Colonic mucosa (tissue), 4 donors: ENCODE measurements at regions not wholly inside any gene's neighbourhood (a gene's known extent, or its start where the extent isn't known, plus 50 kb on each side); places are given as distances from the start of the nearest gene placed in this dataset.

Experiments used
- DNase-seq: peaks from one replicate; pipeline ENCODE4 v3.0.0-alpha.2; 2020
- H3K27ac ChIP-seq: fragments of 200-600 bp; one replicate; pipeline ENCODE4 v1.8.0; 2021
- H3K27me3 ChIP-seq: fragments of 200-600 bp; one replicate; pipeline ENCODE4 v1.8.0; 2021
- H3K36me3 ChIP-seq: fragments of 200-600 bp; one replicate; pipeline ENCODE4 v1.8.0; 2021
- H3K4me1 ChIP-seq: fragments of 200-600 bp; one replicate; pipeline ENCODE4 v1.8.0; 2021; ENCODE audit warnings: mild to moderate bottlenecking
- H3K4me3 ChIP-seq: fragments of 200-600 bp; one replicate; pipeline ENCODE4 v1.8.0; 2021
- H3K9ac ChIP-seq, 2 donors: one replicate each; pipeline ENCODE4 v1.7.0; 2013; ENCODE audit warnings: control low read depth in 2 of 2, low read depth in 2 of 2, low read length in 2 of 2
- H3K9me3 ChIP-seq: fragments of 200-600 bp; one replicate; pipeline ENCODE4 v1.8.0; 2021
- intact Hi-C: fragments of 100-400 bp; cut with DNase I; formaldehyde crosslinking; loops from one replicate; pipeline ENCODE4 v1.14.1; 2022
- TF ChIP-seq, protein P1 (sequence below): fragments of 200-600 bp; IDR thresholded peaks from one replicate; pipeline ENCODE4 v1.8.0; 2022; ENCODE audit warnings: antibody characterized with exemption, mild to moderate bottlenecking
- donor health status: healthy.
- donor health status: DM: no; HTN: no; CAD: no.
- donor health status: DM: no; HTN: no; CAD: no.

GRCh38 chr4:155591738-155592143 lies 74.9 kb upstream of the GUCY1A1 start:
- no peaks in the 10 kb centered on the region for H3K4me1 ChIP-seq
- no peaks in the 10 kb centered on the region for H3K27me3 ChIP-seq
- H3K4me3 ChIP-seq: no peak overlapping the region
- H3K27ac ChIP-seq: no peak overlapping the region
- intact Hi-C loops: no loop called here
- H3K9ac ChIP-seq: no peak overlapping the region
- H3K36me3 ChIP-seq: no peaks in the 10 kb centered on the region
- TF ChIP-seq, protein P1, sequence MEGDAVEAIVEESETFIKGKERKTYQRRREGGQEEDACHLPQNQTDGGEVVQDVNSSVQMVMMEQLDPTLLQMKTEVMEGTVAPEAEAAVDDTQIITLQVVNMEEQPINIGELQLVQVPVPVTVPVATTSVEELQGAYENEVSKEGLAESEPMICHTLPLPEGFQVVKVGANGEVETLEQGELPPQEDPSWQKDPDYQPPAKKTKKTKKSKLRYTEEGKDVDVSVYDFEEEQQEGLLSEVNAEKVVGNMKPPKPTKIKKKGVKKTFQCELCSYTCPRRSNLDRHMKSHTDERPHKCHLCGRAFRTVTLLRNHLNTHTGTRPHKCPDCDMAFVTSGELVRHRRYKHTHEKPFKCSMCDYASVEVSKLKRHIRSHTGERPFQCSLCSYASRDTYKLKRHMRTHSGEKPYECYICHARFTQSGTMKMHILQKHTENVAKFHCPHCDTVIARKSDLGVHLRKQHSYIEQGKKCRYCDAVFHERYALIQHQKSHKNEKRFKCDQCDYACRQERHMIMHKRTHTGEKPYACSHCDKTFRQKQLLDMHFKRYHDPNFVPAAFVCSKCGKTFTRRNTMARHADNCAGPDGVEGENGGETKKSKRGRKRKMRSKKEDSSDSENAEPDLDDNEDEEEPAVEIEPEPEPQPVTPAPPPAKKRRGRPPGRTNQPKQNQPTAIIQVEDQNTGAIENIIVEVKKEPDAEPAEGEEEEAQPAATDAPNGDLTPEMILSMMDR: no peak
- DNase-seq: no peak
- H3K9me3 ChIP-seq: no peaks in the 10 kb centered on the region

GRCh38 chr4:155590796-155591585 lies 75.7 kb upstream of the GUCY1A1 start:
- Histone ChIP-seq H3K27me3 (no peaks in the 10 kb centered on the region), H3K9me3 (no peaks in the 10 kb centered on the region), H3K4me1 (no peaks in the 10 kb centered on the region), H3K36me3 (no peaks in the 10 kb centered on the region), H3K27ac (no peak overlapping the region), H3K9ac (no peak overlapping the region), H3K4me3 (no peak overlapping the region)
- TF ChIP-seq, protein P1: no peak
- intact Hi-C loops: no loop called here
- DNase-seq: no peak

- intact Hi-C loops: loop anchor here (10.0 kb wide), 1 partner anchor 64 kb away; no protein-coding TSS in a partner anchor
- Histone ChIP-seq H3K27ac (no peak overlapping the region), H3K27me3 (no peaks in the 10 kb centered on the region), H3K4me1 (no peaks in the 10 kb centered on the region), H3K36me3 (no peaks in the 10 kb centered on the region), H3K9me3 (no peaks in the 10 kb centered on the region), H3K9ac (no peak overlapping the region), H3K4me3 (no peak overlapping the region)
- DNase-seq: no peak
- TF ChIP-seq, protein P1: no peak
Observed at GRCh38 chr4:155588437-155588836, 78.2 kb upstream of the GUCY1A1 start.

DNA sequence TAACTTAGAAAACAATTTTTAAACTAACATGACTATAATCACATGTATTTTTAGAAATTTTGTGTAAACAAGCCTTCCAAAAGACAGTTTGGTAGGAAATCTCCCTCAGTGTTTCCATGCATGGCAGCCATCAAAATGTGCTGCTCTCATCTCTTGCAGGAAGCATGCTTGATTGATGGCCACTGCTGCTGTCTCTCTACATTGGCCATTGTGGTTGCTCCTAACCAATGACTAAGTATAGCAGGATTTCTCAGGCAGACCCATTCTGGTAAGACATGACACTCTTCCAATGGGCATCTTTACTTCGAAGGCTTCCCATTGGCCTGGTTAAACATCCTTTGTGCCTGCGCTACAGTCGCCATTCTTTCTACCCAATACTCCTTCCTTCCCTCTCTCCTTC lies 78.9 kb upstream of the GUCY1A1 start:
- intact Hi-C loops: loop anchor here (10.0 kb wide), 1 partner anchor 63 kb away; no protein-coding TSS in a partner anchor
- TF ChIP-seq, protein P1: no peak
- H3K9ac ChIP-seq: no peak overlapping the region
- no peaks in the 10 kb centered on the region for H3K9me3 ChIP-seq
- H3K4me1 ChIP-seq: no peaks in the 10 kb centered on the region
- no peak overlapping the region for H3K27ac ChIP-seq
- no peaks in the 10 kb centered on the region for H3K36me3 ChIP-seq
- no peak overlapping the region for H3K4me3 ChIP-seq
- H3K27me3 ChIP-seq: no peaks in the 10 kb centered on the region
- no peak for DNase-seq

DNA sequence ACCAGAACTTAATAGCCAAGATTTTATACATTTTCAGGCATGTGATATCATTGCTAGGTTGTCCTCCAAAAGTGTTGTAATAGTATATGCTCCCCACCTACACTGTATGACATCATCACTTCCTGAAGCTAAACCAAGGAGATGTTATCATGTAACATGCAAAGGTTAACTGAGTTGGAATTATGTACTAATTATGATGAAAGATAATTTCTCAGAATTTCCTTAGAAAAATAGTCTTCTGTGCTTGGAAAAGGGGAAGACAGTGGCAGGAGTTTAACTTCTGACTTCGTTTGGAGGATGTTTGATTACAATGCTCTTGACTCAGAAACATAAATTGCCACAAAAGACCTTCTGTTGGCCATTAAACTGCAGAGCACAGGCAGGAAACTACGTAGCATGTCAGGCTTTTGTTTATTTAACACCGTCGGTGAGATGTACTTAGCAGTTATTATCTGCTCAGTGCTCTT lies 83.6 kb upstream of the GUCY1A1 start:
- H3K4me1 ChIP-seq: no peaks in the 10 kb centered on the region
- no peak overlapping the region for H3K4me3 ChIP-seq
- peak overlapping the region; percentile 9 for H3K27ac ChIP-seq
- DNase-seq: no peak
- intact Hi-C loops: loop anchor here (10.0 kb wide), 1 partner anchor 58 kb away; no protein-coding TSS in a partner anchor
- H3K9me3 ChIP-seq: no peaks in the 10 kb centered on the region
- no peaks in the 10 kb centered on the region for H3K36me3 ChIP-seq
- no peak overlapping the region for H3K9ac ChIP-seq
- TF ChIP-seq, protein P1: no peak
- H3K27me3 ChIP-seq: no peaks in the 10 kb centered on the region
